Femur (tissue), 1 donor: ENCODE measurements at regions not wholly inside any gene's neighbourhood (a gene's known extent, or its start where the extent isn't known, plus 50 kb on each side); places are given as distances from the start of the nearest gene placed in this dataset.
"Not testable (repeated sequence)": the region's sequence is repeated elsewhere in the genome, so short reads cannot be mapped to it uniquely, and the experiment has no call there.

Experiments used
- DNase-seq: peaks from one replicate; pipeline ENCODE4 v3.0.0-alpha.2; 2017

DNA sequence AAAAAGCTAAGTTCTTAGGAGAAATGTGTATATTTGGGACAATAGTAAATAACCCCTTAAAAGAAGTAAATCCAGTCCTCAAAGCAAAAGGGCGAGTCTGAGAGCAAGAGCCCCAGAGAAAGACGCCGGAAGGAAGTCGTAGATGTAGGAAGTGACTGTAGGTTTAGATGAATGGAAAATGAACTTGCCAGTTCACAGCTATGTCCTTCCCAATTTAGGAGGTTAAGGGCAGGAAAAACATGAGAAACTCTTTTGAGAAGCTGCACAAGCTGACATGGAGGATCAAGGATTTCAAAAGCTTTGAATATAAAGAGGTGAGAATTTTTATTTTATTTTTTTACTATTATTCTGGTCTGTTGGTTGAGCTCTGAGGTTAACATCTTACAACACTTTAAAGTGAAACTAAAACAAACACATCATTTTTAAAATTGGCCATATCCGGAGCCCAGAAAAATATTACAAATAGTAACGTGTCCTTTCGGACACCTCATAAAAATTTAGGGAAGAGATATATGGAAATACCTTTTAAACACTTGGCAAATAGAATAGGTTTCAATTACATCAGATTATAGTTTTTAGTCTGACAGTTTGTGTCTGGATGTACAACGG lies 1178.6 kb downstream of the MRPL39 start:
- no peak for DNase-seq

GRCh38 chr21:24424776-24425175 lies 1182.5 kb downstream of the MRPL39 start:
- no peak for DNase-seq

GRCh38 chr21:24423546-24423945 lies 1183.7 kb downstream of the MRPL39 start:
- DNase-seq = no peak

GRCh38 chr21:24420689-24421088 lies 1186.6 kb downstream of the MRPL39 start:
- DNase-seq = no peak

DNA sequence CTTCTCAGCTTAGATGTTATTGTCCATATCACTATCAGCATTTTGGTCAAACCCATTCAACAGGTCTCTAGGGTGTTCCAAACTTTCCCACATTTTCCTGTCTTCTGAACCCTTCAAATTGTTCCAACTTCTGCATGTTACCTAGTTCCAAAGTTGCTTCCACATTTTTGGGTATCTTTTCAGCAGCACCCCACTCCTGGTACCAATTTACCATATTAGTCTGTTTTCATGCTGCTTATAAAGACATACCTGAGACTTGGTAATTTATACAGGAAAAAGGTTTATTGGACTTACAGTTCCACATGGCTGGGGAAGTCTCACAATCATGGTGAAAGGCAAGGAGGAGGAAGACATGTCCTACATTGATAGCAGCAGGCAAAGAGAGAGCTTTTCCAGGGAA lies 1187.6 kb downstream of the MRPL39 start:
- not testable (repeated sequence) for DNase-seq

DNA sequence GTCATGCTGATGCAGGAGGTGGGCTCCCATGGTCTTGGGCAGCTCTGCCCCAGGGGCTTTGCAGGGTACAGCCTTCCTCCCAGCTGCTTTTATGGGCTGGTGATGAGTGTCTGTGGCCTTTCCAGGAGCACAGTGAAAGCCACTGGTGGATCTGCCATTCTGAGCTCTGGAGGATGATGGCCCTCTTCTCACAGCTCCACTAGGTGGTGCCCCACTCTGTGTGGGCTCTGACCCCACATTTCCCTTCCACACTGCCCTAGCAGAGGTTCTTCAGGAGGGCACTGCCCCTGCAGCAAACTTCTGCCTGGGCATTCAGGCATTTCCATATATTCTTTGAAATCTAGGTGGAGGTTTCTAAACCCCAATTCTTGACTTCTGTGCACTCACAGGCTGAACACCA lies 1188.6 kb downstream of the MRPL39 start:
- DNase-seq = no peak

GRCh38 chr21:24411429-24411828 lies 1195.9 kb downstream of the MRPL39 start:
- DNase-seq = no peak

- DNase-seq = no peak
Observed at GRCh38 chr21:24403221-24403620, 1204.1 kb downstream of the MRPL39 start.

DNA sequence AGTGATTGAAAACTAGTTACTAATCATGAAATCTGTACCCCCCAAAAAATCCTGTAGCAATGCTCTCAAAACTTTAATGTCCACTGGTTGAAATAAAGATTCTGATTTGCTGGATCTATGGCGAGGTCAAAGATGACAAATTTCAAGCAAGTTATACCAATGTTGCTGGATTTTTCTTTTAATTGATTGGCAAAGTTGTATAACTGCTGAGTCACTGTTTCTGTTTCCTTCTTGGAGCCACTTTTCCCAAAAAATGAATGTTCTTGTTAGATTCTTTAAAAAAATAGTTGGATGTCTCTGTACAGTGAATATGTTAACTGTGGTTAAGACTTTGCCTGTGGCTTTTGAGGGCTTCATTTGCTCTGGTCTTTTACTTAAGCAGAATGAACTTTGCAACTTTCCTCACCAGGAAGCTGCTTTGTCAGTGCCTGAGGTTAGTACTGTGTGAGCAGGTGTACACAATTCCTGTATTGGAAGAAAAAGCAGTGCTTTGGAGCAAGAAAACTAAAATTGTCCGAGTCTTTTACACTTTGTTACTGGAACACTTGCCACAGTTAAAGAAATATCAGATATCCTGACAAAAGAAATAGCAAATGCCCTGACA lies 1211.9 kb downstream of the MRPL39 start:
- DNase-seq = no peak

GRCh38 chr21:24375201-24375600 lies 1232.1 kb downstream of the MRPL39 start:
- no peak for DNase-seq

DNA sequence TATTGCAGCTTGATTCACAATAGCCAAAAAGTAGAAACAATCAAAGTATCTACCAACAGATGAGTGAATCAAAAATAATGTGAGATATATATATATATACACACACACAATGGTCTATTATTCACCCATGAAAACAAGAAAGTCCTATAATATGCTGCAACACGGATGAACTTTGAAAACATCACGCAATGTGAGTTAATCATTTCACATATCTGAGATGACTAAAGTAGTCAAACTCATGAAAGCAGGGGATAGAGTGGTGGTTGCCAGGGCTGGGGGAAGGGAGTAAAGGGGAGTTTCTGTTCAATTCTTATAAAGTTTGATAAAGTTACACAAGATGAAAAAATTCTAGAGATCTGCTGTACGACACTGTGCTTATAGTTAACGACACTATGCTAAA lies 1234.8 kb downstream of the MRPL39 start:
- no peak for DNase-seq

GRCh38 chr21:24369746-24370145 lies 1237.5 kb downstream of the MRPL39 start:
- no peak for DNase-seq

- no peak for DNase-seq
Observed at GRCh38 chr21:24369278-24369677, 1238.0 kb downstream of the MRPL39 start.

- DNase-seq = no peak
Observed at GRCh38 chr21:24367936-24368335, 1239.3 kb downstream of the MRPL39 start.

- no peak for DNase-seq
Observed at GRCh38 chr21:24353492-24353891, 1253.8 kb downstream of the MRPL39 start.

- DNase-seq = no peak
Observed at GRCh38 chr21:24339406-24339805, 1267.9 kb downstream of the MRPL39 start.

DNA sequence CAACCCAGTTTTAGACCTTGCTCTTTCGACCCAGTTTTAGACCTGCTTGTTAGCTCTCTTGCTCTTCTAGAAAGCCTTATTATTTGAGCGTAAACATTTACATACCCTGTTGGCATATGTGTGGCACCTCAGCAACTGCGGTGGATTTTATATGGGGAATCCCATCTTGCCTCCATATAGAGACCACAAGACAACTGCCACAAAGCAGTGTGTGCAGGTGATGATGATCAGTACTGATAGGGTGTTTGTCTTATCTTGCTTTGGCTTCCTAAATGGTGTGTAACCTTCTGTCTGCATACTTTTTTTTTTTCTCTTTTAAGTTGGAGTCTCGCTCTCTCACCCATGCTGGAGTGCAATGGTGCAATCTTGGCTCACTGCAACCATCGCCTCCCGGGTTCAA lies 1270.8 kb downstream of the MRPL39 start:
- no peak for DNase-seq

- DNase-seq = no peak
Observed at GRCh38 chr21:24323536-24323935, 1283.7 kb downstream of the MRPL39 start.

DNA sequence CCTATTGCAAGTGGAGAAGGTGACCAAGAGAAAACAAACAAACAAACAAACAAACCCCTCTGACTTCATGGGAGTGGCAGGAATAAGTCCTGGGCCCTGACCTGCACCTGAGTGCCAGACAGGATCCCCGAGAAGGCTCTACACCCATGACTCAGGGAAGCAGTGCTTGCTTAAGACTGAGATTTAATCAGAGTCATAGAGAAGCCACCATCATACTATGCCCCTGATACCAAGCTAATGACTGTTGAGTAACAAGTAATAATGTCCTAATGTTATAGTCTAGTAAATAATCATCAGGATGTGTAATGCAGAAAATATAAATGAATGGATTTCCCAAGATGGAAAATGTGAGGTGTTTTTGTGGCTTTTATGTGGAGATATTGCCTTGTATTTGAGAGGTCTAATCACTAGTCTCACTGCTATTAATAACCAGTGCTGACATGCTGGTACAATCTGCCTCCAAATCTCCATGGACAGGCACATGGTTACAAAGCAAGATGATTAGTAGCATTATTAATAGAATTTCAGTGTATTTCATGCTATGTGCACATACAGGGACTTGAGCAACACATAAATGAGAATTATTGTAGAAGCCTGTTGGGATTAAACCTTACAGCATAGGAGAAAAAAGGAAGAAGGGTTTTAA lies 1290.9 kb downstream of the MRPL39 start:
- DNase-seq = no peak

DNA sequence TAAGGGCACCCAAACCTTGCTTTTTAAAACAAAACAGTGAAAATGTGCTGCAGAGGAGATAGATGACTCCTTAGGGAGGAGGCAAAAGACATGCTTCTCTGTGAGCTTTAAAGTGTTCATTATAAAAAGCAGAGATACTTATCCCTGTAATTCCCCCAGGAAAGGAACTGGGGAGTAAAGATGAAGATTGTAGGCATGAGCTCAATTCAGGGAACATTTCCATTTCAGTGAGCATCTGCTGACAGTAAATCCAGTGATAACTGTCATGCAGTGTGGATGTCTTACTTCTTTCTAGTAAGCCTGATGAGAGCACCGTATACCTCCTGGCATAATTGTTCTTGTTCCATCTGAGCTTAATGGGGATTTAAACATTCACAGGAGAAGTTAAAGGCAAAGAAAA lies 1296.5 kb downstream of the MRPL39 start:
- no peak for DNase-seq

GRCh38 chr21:24308183-24308582 lies 1299.1 kb downstream of the MRPL39 start:
- no peak for DNase-seq

GRCh38 chr21:24302400-24302799 lies 1304.9 kb downstream of the MRPL39 start:
- no peak for DNase-seq

DNA sequence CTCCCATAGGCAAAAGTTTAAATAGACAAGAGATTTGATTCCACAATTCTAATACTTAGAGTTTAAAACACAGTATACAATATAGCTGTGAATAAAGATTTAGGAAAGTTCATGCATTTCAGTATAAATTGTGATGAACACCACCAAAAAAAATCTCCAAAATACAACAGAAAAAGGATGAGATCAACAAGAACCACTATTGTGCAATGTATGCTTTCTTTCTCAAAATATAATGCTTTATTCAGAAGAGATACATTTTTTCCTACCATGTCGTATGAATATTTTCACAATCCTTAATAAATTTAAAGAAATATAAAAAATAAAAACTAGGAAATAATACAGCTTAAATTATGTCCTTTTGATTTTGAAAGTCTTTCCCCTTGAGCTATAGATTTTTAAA lies 1309.2 kb downstream of the MRPL39 start:
- no peak for DNase-seq

- no peak for DNase-seq
Observed at GRCh38 chr21:24294171-24294570, 1313.1 kb downstream of the MRPL39 start.
